Choroid plexus epithelial cell (primary cell): ENCODE measurements at regions not wholly inside any gene's neighbourhood (a gene's known extent, or its start where the extent isn't known, plus 50 kb on each side); places are given as distances from the start of the nearest gene placed in this dataset.
"Not testable (repeated sequence)": the region's sequence is repeated elsewhere in the genome, so short reads cannot be mapped to it uniquely, and the experiment has no call there.

Experiments
- DNase-seq: peaks from one replicate; pipeline ENCODE4 v3.0.0-alpha.2; 2010; ENCODE audit warnings: low read depth
- H3K4me3 ChIP-seq: 2 replicates; pipeline ENCODE4 v1.5.1; 2011; ENCODE audit warnings: low read depth, mild to moderate bottlenecking, control low read depth, low read length, moderate library complexity
- TF ChIP-seq, protein P1 (sequence below): conservative IDR thresholded peaks from 2 replicates; pipeline ENCODE4 v1.5.1; 2011; ENCODE audit warnings: low read depth, mild to moderate bottlenecking, control low read depth, inconsistent platforms, low read length, moderate library complexity

DNA sequence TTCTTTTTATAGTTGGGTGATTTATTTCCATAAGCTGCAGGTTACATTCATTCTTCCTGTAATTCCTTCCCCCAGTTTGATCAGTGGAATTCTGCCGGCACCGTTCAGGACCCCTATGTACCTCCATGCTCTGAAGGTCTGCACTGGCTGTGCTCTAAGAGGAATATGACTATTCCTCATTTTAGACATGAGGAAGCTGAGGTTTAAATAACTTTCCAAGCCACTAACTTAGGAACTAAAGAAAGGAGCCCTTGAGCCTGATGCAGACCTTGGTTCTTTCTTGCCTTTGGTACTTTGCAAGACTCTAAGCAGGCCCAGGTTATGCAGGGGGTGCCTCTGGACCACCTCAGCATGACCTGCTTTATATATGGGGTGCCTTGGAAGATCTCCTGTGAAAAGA is 318.5 kb downstream of the QKI start:
- TF ChIP-seq, protein P1, sequence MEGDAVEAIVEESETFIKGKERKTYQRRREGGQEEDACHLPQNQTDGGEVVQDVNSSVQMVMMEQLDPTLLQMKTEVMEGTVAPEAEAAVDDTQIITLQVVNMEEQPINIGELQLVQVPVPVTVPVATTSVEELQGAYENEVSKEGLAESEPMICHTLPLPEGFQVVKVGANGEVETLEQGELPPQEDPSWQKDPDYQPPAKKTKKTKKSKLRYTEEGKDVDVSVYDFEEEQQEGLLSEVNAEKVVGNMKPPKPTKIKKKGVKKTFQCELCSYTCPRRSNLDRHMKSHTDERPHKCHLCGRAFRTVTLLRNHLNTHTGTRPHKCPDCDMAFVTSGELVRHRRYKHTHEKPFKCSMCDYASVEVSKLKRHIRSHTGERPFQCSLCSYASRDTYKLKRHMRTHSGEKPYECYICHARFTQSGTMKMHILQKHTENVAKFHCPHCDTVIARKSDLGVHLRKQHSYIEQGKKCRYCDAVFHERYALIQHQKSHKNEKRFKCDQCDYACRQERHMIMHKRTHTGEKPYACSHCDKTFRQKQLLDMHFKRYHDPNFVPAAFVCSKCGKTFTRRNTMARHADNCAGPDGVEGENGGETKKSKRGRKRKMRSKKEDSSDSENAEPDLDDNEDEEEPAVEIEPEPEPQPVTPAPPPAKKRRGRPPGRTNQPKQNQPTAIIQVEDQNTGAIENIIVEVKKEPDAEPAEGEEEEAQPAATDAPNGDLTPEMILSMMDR = no peak
- DNase-seq = no peak
- no peak overlapping the region for H3K4me3 ChIP-seq

DNA sequence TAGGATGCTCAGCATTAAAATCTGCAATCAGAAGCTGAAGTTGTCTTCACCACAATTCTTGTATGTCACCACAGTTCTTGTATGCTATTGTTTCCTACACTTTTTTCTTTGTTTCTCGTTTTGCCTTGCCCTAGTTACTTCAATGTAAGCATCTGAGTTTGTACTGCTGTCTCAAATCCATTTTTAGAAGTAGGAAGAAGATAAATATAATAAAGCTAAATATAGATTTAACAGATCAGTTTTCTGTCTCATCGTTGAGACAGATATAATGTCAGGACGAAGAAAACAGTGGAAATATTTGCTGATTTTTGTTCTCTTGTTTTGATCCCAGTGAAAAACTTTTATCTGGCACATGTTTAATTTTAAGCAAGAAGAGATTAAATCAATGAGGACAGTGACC is 318.0 kb downstream of the QKI start:
- no peak for DNase-seq
- H3K4me3 ChIP-seq = no peak overlapping the region
- TF ChIP-seq, protein P1 = no peak

DNA sequence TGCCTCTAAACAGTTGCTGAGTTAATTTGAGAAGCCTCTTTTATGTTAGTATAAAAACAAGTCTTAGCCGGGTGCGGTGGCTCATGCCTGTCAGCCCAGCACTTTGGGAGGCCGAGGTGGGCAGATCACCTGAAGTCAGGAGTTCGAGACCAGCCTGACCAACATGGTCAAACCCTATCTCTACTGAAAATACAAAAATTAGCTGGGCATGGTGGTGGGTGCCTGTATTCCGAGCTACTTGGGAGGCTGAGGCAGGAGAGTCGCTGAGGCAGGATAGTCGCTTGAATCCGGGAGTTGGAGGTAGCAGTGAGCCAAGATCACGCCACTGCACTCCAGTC is 317.5 kb downstream of the QKI start:
- DNase-seq, H3K4me3 ChIP-seq: not testable (repeated sequence)

DNA sequence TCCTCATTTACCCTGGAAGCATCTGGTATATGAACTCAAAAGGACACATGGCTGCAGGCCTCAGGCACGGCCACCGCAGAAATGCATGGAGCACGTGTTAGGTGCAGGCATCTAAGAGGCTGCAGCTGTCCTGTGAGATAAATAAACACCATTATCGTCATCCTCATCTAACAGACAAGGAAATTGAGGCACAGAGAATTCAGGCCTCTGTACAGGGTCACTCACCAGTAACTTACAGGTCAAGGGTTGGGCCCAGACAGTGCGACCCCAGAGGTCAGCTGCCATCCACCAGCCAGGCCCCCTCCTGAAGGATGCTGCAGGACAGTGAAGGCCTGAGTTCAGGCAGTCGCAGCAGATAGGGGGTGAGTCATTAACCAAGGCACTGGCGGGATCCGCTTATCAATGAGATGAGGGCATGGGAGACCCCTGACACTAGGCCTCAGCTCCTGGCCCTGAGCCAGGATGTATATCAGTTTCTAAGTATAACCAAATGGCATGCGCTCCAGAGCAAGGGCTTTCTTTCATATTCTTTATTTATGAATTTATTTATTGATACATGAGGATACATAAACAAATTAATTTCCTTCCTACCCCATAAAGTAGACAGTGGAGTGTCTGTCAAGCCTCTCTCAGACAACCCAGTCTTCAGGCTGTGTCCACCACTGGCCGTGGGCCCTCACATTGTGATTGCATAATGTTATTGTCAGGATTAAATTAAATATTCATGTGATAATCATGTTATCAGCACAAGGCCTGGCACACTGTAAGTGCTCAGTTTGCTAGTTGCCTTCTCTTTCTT is 316.9 kb downstream of the QKI start:
- H3K4me3 ChIP-seq = no peak overlapping the region
- DNase-seq = no peak
- TF ChIP-seq, protein P1 = no peak

DNA sequence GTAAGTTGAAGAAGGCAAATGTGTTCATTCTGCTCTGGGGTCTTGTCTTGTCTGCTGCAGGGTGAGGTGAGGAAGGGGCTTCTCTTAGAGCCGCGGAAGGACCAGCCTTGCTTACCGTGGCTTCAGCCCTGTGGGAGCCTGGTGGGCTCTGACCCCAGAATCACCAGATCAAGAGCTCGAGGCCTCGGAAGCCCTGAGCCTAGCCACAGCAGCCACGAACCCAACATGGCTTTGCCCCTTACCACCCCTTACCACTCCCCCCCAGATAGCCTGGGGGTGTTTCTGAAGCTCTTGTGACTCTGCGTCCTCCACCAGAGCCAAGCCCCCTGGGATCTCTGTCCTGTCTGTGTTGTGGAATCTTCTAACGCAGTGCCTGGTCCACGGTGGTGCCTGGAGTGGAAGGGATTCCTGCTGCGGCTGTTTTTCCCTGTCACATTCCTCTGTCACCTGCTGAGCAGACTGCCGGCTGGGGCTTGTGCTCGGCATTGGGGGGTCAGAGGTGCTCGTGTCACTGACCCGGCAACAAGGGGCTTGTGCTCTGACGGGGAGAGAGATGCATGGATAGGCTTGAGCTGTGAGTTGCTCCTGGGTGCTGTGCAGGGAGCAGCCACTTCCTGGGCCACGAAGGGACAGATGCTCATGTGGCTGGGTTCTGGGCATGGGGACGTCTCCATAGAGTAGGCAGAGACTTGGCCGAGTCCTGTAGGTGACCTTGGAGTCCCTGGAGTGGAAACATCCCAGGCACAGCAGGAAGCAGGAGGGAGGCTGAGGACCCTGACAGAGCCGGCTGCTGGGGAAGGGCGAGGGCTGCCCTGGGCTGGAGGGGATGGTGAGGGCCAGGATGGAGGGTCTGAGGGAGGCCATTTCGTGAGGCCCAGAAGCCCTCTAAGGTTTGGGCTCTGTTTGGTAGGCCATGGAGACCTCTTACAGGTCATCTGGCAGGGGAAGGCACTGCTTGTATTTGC is 316.0 kb downstream of the QKI start:
- TF ChIP-seq, protein P1 = no peak
- no peak for DNase-seq
- H3K4me3 ChIP-seq = no peak overlapping the region

DNA sequence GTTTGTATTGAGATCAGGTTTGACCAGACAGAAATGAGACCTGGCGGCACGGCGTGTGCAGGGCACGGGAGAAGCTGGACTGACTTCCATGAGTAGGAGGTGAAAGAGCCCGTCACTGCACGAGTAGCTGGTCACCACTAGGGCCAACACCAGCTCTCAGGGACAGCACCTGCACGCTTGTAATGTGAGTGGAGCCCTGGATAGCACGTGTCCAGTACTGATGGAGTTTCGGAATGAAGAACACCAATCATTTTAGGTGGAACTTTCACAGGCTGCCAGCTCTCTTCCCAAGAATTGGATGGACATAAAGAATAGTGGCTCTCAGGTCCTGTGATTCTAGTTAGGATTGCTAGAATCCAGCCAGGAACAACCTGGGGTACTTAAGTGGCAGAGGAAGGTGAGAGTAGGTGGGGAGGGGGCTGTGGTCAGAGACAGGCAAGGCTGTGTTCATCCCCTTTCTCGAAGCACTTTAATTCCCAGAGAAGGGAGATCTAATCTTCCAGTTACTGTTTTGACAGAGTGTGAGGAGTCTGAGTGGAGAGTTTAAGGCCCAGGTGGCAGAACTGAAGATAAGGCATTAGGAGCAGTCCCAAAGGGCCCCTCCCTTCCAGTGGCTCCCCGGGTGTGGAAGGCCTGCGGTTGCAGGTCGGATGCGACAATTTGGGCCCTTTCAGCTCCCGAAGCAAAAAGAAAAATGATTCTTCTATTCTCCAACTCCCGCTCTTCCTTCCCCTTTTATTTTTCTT is 314.8 kb downstream of the QKI start:
- DNase-seq = no peak
- TF ChIP-seq, protein P1 = no peak
- H3K4me3 ChIP-seq = no peak overlapping the region
